Pancreas (tissue), 10 donors: ENCODE measurements at regions not wholly inside any gene's neighbourhood (a gene's known extent, or its start where the extent isn't known, plus 50 kb on each side); places are given as distances from the start of the nearest gene placed in this dataset.
A peak's percentile ranks its signal among the peaks of the same experiment; 100 is the strongest.

Experiments
- ATAC-seq, 4 donors: fragments of 200-7000 bp; cut with Tn5 transposase; one replicate each; pipeline versions ENCODE4 v1.8.0 to v1.9.1; 2020; ENCODE audit warnings: mild to moderate bottlenecking in 4 of 4, moderate library complexity in 4 of 4
- DNase-seq, 6 donors: peaks; one replicate each; pipeline ENCODE4 v3.0.0-alpha.2; 2020
- FAIRE-seq: peaks from 2 replicates; lab custom pipeline; 2012; peaks lifted over from hg19 to GRCh38; lab: Jason Lieb, UNC
- H3K27ac ChIP-seq, 4 donors: fragments of 200-600 bp; sonication (generic); 1 replicate in 3 of 4; 2 replicates in 1 of 4; pipeline versions ENCODE4 v1.5.0 to v1.8.0; 2020
- H3K27me3 ChIP-seq, 4 donors: fragments of 200-600 bp; one replicate each; pipeline ENCODE4 v1.8.0; 2021
- H3K36me3 ChIP-seq, 3 donors: fragments of 200-600 bp; sonication (generic) in 1 of 3; one replicate each; pipeline versions ENCODE4 v1.5.0 to v1.8.0; 2020 to 2021
- H3K4me1 ChIP-seq, 3 donors: fragments of 200-600 bp; one replicate each; pipeline ENCODE4 v1.8.0; 2021
- H3K4me3 ChIP-seq, 4 donors: fragments of 200-600 bp; sonication (generic) in 2 of 4; one replicate each; pipeline versions ENCODE4 v1.5.0 to v1.8.0; 2020 to 2021
- H3K9me3 ChIP-seq, 4 donors: fragments of 200-600 bp; one replicate each; pipeline ENCODE4 v1.8.0; 2021
- WGBS, 2 donors: extraction: QIAGEN DNeasy Blood & Tissue Kit; methylation state at CpG; one replicate each; pipeline ENCODE4 v1.1.7; 2013; 5-methylcytosine and 5-hydroxymethylcytosine counted together
- intact Hi-C, 3 donors: fragments of 100-400 bp; cut with DNase I; formaldehyde crosslinking; loops; one replicate each; pipeline versions ENCODE4 v1.11.1 to v1.14.2; 2022
- TF ChIP-seq, protein P1 (sequence below), 4 donors: fragments of 200-600 bp; sonication (generic) in 3 of 4; IDR thresholded peaks; one replicate each; pipeline versions ENCODE4 v1.5.0 to v1.8.0; 2021; ENCODE audit warnings: antibody characterized with exemption in 4 of 4
- donor health status: healthy with polysubstance abuse.
- donor health status: DM: no; HTN: no; CAD: no; lungs with moderate emphysema.
- donor health status: DM: no; HTN: no; CAD: no.
- donor health status: control.
- donor health status: control.
- donor health status: Bipolar disorder and iron deficiency.
- donor health status: DM: yes; HTN: yes; CAD: no.
- donor health status: DM: no; HTN: no; CAD: no.
- donor health status: DM: no; HTN: no; CAD: no.
- donor health status: DM: yes; HTN: yes; CAD: no.

DNA sequence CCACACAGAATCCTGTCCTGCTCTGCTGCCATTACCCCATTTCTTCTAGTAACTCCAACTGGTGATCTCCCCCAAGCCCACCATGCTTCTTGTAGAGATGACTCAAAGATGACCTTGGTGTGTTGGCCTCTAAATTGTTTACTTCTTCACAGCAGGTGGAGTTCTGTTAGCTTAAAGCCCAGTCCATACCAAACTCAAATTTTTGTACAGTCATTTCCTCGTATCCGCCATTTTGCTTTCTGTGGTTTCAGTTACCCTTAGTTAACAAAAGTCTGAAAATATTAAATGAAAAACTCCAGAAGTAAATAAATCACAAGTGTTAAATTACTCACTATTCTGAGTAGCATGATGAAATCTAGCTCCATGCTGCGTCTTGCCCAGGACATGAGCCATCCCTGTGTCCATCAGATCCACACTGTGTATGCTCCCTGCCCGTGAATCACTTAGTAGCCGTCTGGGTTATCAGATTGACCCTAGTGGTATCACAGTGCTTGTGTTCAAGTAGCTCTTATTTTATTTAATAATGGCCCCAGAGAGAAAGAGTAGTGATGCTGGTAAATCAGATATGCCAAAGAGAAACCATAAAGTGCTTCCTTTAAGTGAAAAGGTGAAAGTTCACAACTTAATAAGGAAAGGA is 133.3 kb upstream of the NOL4 start:
- H3K4me3 ChIP-seq = no peak overlapping the region
- TF ChIP-seq, protein P1, sequence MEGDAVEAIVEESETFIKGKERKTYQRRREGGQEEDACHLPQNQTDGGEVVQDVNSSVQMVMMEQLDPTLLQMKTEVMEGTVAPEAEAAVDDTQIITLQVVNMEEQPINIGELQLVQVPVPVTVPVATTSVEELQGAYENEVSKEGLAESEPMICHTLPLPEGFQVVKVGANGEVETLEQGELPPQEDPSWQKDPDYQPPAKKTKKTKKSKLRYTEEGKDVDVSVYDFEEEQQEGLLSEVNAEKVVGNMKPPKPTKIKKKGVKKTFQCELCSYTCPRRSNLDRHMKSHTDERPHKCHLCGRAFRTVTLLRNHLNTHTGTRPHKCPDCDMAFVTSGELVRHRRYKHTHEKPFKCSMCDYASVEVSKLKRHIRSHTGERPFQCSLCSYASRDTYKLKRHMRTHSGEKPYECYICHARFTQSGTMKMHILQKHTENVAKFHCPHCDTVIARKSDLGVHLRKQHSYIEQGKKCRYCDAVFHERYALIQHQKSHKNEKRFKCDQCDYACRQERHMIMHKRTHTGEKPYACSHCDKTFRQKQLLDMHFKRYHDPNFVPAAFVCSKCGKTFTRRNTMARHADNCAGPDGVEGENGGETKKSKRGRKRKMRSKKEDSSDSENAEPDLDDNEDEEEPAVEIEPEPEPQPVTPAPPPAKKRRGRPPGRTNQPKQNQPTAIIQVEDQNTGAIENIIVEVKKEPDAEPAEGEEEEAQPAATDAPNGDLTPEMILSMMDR (IDR thresholded peaks at IDR 0.05) = no peak
- ATAC-seq (no peak), DNase-seq (no peak), FAIRE-seq (no peak)
- no peaks in the 10 kb centered on the region for H3K36me3 ChIP-seq
- WGBS, 2 donors = 87 to 88% methylated on average over 5 of the region's 5 CpGs
- no peaks in the 10 kb centered on the region for H3K27me3 ChIP-seq
- intact Hi-C loops = loop anchor here in 2 of 3 donors (10.0 kb wide), 2 partner anchors 427 to 437 kb away; no protein-coding TSS in a partner anchor
- no peaks in the 10 kb centered on the region for H3K4me1 ChIP-seq
- H3K9me3 ChIP-seq = no peaks in the 10 kb centered on the region
- H3K27ac ChIP-seq = no peak overlapping the region

DNA sequence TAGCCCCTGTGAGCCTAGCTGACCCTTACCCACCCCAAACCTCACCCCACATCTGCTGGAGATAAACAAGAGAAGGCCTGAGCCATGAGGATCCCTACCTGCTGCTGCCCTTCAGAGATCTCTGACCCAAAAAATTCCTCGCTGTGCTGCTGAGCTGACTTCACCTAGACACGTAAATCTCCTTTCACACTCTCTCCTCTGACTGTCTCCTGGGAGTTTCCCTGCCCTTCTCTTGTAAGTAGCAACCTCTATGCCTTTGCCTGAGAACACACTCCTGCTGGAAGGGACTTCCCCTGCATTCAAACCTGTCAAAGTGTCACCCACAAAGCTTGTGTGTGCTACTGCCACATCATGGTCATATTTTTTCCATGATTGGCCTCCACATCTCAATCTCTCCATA is 134.2 kb upstream of the NOL4 start:
- Histone ChIP-seq H3K27me3 (no peaks in the 10 kb centered on the region), H3K9me3 (no peaks in the 10 kb centered on the region), H3K4me3 (no peak overlapping the region), H3K27ac (no peak overlapping the region), H3K4me1 (no peaks in the 10 kb centered on the region), H3K36me3 (no peaks in the 10 kb centered on the region)
- FAIRE-seq (no peak), ATAC-seq (no peak), DNase-seq (no peak)
- TF ChIP-seq, protein P1 (IDR thresholded peaks at IDR 0.05) = no peak
- intact Hi-C loops = loop anchor here in 2 of 3 donors (10.0 kb wide), 2 partner anchors 426 to 436 kb away; no protein-coding TSS in a partner anchor
- WGBS, 2 donors = 86 to 90% methylated on average over 2 of the region's 2 CpGs

DNA sequence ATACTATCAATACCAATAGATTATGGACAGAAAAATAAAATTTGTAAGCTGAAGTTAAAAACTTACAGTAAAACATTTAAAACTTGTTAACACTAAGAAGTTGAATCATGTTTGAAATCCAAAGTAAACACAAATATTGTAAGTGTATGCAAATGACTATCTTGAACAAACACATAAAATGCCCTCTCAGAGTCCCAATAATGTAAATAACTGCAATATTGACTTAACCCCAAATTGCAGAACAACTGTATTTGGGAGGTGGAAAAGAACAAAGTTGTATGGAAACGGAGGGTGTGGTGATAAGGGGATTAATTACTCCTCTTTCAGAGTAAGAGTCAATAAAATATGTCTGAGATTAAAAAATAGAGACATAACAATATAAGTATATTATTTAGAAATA is 140.0 kb upstream of the NOL4 start:
- no peaks in the 10 kb centered on the region for H3K27me3 ChIP-seq
- ATAC-seq (no peak), FAIRE-seq (no peak), DNase-seq (no peak)
- no peaks in the 10 kb centered on the region for H3K36me3 ChIP-seq
- H3K27ac ChIP-seq = no peak overlapping the region
- no peaks in the 10 kb centered on the region for H3K9me3 ChIP-seq
- 12 to 31% methylated on average over 1 of the region's 1 CpG for WGBS, 2 donors
- H3K4me1 ChIP-seq = no peaks in the 10 kb centered on the region
- intact Hi-C loops = no loop called here
- no peak overlapping the region for H3K4me3 ChIP-seq
- TF ChIP-seq, protein P1 (IDR thresholded peaks at IDR 0.05) = no peak

DNA sequence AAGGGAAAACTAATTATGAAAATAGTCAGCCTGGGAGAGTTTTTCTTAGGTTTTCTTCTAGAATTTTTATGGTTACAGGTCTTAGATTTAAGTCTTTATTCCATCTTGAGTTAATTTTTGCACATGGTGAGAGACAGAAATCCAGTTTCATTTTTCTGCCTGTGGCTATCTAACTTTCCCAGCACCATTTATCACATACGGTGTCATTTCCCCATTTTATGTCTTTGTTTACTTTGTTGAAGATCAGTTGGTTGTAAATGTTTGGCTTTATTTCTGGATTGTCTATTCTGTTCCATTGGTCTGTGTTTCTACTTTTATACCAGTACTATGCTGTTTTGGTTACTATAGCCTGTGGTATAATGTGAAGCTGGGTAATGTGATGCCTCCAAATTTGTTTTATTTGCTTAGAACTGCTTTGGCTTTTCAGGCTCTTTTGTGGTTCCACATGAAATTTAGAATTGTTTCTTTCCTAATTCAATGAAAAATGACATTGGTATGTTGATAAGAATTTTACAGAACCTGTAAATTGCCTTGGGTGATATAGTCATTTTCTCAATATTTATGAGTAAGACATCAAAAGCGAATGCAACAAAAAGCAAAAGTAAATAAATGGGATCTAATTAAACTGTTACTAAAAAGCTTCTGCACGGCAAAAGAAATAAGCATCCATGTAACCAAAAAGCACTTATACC is 146.1 kb upstream of the NOL4 start:
- ATAC-seq = peak in 1 of 4 donors; percentile 57
- intact Hi-C loops = no loop called here
- DNase-seq = no peak
- Histone ChIP-seq H3K27ac (peak overlapping the region in 1 of 4 donors; percentile 9), H3K27me3 (no peaks in the 10 kb centered on the region), H3K9me3 (no peaks in the 10 kb centered on the region), H3K4me1 (peaks cover 0 to 5% (median 0%) of the 10 kb centered on the region in 3 donors), H3K4me3 (no peak overlapping the region), H3K36me3 (no peaks in the 10 kb centered on the region)
- WGBS, 2 donors = 48 to 50% methylated on average over 3 of the region's 3 CpGs
- no peak for FAIRE-seq
- TF ChIP-seq, protein P1 (IDR thresholded peaks at IDR 0.05) = no peak

DNA sequence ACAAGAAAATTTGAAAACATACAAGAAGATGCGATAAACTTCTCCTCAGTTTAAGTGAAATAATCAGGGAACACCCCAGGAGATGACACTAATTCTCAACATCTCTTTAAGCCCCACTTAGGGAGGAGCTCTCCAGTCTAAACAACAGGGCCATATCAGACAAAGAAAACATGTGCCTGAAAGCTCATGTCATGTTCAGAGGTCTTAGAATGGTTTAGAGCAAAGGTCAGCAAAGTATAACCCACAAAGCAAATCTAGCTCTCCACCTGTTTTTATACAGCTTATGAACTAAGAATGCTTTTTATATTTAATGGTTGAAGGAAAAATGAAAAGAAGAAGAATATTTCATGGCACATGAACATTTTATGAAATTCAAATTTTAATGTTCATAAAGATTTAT is 155.6 kb upstream of the NOL4 start:
- 93 to 100% methylated on average over 1 of the region's 1 CpG for WGBS, 2 donors
- Histone ChIP-seq H3K4me3 (no peak overlapping the region), H3K36me3 (no peaks in the 10 kb centered on the region), H3K9me3 (no peaks in the 10 kb centered on the region), H3K27me3 (no peaks in the 10 kb centered on the region), H3K4me1 (no peaks in the 10 kb centered on the region), H3K27ac (no peak overlapping the region)
- TF ChIP-seq, protein P1 (IDR thresholded peaks at IDR 0.05) = no peak
- no peak for FAIRE-seq
- intact Hi-C loops = no loop called here
- ATAC-seq = no peak
- DNase-seq = no peak
